Transverse colon (tissue), 4 donors: ENCODE measurements at regions not wholly inside any gene's neighbourhood (a gene's known extent, or its start where the extent isn't known, plus 50 kb on each side); places are given as distances from the start of the nearest gene placed in this dataset.

Experiments used
- DNase-seq: peaks from one replicate; pipeline ENCODE4 v3.0.0-alpha.2; 2019
- H3K27ac ChIP-seq, 4 donors: fragments of 200-600 bp; sonication (generic); 2 replicates each; pipeline ENCODE4 v1.5.1; 2016 to 2018; ENCODE audit warnings: inconsistent platforms in 4 of 4
- H3K27me3 ChIP-seq: fragments of 200-600 bp; sonication (generic); 2 replicates; pipeline ENCODE4 v1.5.1; 2017; ENCODE audit warnings: inconsistent platforms
- H3K36me3 ChIP-seq, 4 donors: fragments of 200-600 bp; sonication (generic); 2 replicates each; pipeline ENCODE4 v1.5.1; 2017 to 2019; ENCODE audit warnings: inconsistent platforms in 4 of 4
- H3K4me1 ChIP-seq, 4 donors: fragments of 200-600 bp; sonication (generic); 2 replicates each; pipeline ENCODE4 v1.5.1; 2017 to 2020; ENCODE audit warnings: inconsistent platforms in 4 of 4
- H3K4me3 ChIP-seq, 4 donors: fragments of 200-600 bp; sonication (generic); 1 replicate in 1 of 4; 2 replicates in 3 of 4; pipeline versions ENCODE4 v1.5.1 to v1.6.1; 2017 to 2019; ENCODE audit warnings: inconsistent platforms in 4 of 4
- H3K9me3 ChIP-seq, 2 donors: fragments of 200-600 bp; sonication (generic); 2 replicates each; pipeline ENCODE4 v1.5.1; 2017 to 2019; ENCODE audit warnings: inconsistent platforms in 2 of 2
- EP300 ChIP-seq: sonication (generic); formaldehyde crosslinking; IDR thresholded peaks from one replicate; pipeline ENCODE4 v1.6.1; 2017; ENCODE audit warnings: antibody characterized with exemption, low read depth
- POLR2A ChIP-seq: fragments of 450-650 bp; IDR thresholded peaks from one replicate; pipeline ENCODE4 v1.6.1; 2016; ENCODE audit warnings: antibody characterized with exemption, mild to moderate bottlenecking, moderate library complexity
- POLR2AphosphoS5 ChIP-seq, 3 donors: sonication (generic); formaldehyde crosslinking; IDR thresholded peaks; one replicate each; pipeline ENCODE4 v1.6.1; 2016; ENCODE audit warnings: antibody characterized with exemption in 3 of 3
- WGBS, 2 donors: methylation state at CpG; one replicate each; pipeline ENCODE4 v1.1.5; 2018; ENCODE audit warnings: low coverage in 1 of 2; 5-methylcytosine and 5-hydroxymethylcytosine counted together
- in situ Hi-C, 4 donors: fragments of 200-750 bp; cut with MboI; loops; one replicate each; pipeline versions ENCODE4 v1.15.0 to v1.15.1; 2017; ENCODE audit warnings: low sequenced_read_pairs in 3 of 4, low pct_ligation_motif_present in 1 of 4, low pct_unique_long_range_greater_than_20kb in 1 of 4
- intact Hi-C: fragments of 100-400 bp; cut with DNase I; formaldehyde crosslinking; loops from one replicate; pipeline ENCODE4 v1.15.1; 2023; ENCODE audit warnings: low total_unique reads
- TF ChIP-seq, protein P1 (sequence below), 5 experiments: fragments of 200-600 bp in 3 of 5; fragments of 450-650 bp in 2 of 5; sonication (generic) in 3 of 5; IDR thresholded peaks; 1 replicate in 2 of 5; 2 replicates in 3 of 5; pipeline ENCODE4 v1.5.1; 2016 to 2017; ENCODE audit warnings: antibody characterized with exemption in 5 of 5, inconsistent platforms in 3 of 5, mild to moderate bottlenecking in 2 of 5, moderate library complexity in 1 of 5

GRCh38 chr16:54545854-54546511 lies 259.4 kb upstream of the IRX3 start:
- Histone ChIP-seq H3K27me3 (peaks cover 5% of the 10 kb centered on the region), H3K4me3 (no peak overlapping the region), H3K4me1 (no peaks in the 10 kb centered on the region), H3K36me3 (no peaks in the 10 kb centered on the region), H3K9me3 (no peaks in the 10 kb centered on the region), H3K27ac (no peak overlapping the region)
- in situ Hi-C loops: no loop called here
- TF ChIP-seq EP300 (no peak), POLR2AphosphoS5 (IDR thresholded peaks at IDR 0.05) (no peak), POLR2A (no peak)
- TF ChIP-seq, protein P1, sequence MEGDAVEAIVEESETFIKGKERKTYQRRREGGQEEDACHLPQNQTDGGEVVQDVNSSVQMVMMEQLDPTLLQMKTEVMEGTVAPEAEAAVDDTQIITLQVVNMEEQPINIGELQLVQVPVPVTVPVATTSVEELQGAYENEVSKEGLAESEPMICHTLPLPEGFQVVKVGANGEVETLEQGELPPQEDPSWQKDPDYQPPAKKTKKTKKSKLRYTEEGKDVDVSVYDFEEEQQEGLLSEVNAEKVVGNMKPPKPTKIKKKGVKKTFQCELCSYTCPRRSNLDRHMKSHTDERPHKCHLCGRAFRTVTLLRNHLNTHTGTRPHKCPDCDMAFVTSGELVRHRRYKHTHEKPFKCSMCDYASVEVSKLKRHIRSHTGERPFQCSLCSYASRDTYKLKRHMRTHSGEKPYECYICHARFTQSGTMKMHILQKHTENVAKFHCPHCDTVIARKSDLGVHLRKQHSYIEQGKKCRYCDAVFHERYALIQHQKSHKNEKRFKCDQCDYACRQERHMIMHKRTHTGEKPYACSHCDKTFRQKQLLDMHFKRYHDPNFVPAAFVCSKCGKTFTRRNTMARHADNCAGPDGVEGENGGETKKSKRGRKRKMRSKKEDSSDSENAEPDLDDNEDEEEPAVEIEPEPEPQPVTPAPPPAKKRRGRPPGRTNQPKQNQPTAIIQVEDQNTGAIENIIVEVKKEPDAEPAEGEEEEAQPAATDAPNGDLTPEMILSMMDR (IDR thresholded peaks at IDR 0.05): no peak
- WGBS, 2 donors: 61 to 69% methylated on average over 12 to 14 of the region's 14 CpGs
- DNase-seq: no peak
- intact Hi-C loops: no loop called here

DNA sequence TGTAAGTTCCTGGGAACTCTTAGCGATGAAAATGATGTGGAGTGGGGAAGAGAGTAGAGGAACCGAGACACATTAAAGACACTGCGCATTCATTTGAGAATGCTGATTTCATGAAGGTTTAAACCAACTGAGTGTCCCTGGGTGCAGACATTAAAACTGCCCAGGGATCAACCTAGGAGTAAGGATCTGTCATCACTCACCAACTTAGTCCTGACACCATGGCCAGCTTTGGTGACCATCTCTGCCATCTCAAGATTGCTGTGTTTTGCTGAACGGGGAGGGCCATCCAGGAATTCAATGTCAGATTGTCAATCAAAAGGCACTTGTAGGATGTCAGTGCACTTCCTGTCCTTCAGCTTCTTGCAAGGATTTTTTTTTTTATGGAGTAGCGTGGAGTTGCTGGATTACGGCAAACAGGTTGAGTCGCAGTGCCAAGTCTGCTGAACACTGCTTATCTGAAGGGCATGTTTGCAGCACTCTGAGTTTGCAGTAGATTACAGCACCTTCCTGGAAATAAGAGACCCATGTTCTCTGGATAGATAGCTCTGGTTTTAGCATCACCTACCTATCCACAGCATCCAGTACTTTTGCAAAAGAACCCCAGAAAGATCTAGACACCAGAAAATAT lies 258.1 kb upstream of the IRX3 start:
- no peaks in the 10 kb centered on the region for H3K9me3 ChIP-seq
- no peaks in the 10 kb centered on the region for H3K4me1 ChIP-seq
- intact Hi-C loops (no loop called here), in situ Hi-C loops (no loop called here)
- peaks cover 5% of the 10 kb centered on the region for H3K27me3 ChIP-seq
- no peak for TF ChIP-seq POLR2AphosphoS5 (IDR thresholded peaks at IDR 0.05)
- TF ChIP-seq EP300: no peak
- TF ChIP-seq, protein P1 (IDR thresholded peaks at IDR 0.05): no peak
- no peak for TF ChIP-seq POLR2A
- no peak overlapping the region for H3K4me3 ChIP-seq
- no peak for DNase-seq
- 72 to 73% methylated on average over 5 to 7 of the region's 7 CpGs for WGBS, 2 donors
- H3K36me3 ChIP-seq: no peaks in the 10 kb centered on the region
- no peak overlapping the region for H3K27ac ChIP-seq

DNA sequence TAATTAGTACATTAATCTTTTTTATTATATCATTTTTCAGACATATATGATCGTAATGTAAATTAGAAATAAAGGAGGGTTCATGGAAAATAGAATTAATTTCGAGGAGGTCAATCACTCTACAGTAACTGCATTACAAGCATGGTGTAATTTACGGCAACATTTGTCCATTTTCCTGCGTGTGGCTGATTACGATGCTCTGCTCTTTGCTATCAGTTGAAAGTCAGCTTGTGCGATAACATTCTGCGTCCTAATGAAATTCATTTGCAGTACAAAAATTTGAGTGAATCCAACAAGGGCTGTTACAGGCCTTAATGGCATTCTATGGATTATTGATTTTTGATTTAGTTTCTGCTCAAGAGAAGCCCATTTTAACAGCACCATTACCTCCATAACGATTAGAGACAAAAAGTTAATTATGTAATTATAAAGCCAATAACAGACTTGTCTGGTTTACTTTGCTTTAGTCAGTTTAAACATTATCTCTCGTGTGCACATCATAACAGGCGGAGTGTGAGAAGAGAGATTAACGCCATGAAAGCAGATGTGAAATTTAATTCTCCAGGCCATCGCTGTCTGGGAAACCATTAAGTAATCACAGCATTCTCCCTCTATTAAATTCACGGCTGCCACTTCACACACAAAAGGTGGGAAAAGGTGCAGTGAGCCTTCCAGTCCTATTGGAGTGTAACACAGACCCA lies 256.4 kb upstream of the IRX3 start:
- no peaks in the 10 kb centered on the region for H3K4me1 ChIP-seq
- H3K9me3 ChIP-seq: no peaks in the 10 kb centered on the region
- TF ChIP-seq, protein P1 (IDR thresholded peaks at IDR 0.05): no peak
- TF ChIP-seq EP300: no peak
- TF ChIP-seq POLR2A: no peak
- no peak for TF ChIP-seq POLR2AphosphoS5 (IDR thresholded peaks at IDR 0.05)
- peaks cover 5% of the 10 kb centered on the region for H3K27me3 ChIP-seq
- intact Hi-C loops (no loop called here), in situ Hi-C loops (no loop called here)
- no peak overlapping the region for H3K27ac ChIP-seq
- no peak for DNase-seq
- H3K4me3 ChIP-seq: no peak overlapping the region
- 73 to 75% methylated on average over 9 to 13 of the region's 13 CpGs for WGBS, 2 donors
- H3K36me3 ChIP-seq: no peaks in the 10 kb centered on the region

DNA sequence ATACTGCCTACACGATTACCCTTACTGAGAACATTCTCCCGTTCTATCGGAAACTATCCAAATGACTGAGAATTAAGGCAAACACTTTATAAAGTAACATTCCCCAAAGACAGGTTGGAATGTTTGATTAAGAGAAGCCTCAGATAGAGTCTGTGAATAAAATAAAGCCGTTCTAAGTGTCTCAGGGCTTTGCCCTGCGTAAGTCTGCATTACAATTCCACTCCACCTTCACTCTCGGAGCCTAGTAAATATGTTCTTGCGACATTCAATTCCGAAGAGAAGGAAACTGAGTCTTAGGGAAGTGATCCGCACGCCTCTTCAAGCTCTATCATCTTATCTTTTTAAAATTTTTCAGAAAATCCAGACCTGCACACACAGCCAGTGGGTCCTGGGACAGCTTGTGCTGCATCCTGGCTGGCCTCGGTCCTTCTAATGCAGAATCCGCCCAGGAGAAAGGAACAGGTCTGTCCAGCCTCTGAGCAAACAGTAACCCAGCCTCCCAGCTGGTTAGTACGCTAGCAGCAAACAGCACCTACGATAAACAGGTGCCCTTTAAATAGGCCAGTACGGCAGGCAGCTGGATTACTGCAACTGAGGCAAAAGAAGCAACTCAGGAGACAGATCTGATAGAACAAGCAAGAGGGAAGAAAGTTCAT lies 254.1 kb upstream of the IRX3 start:
- Histone ChIP-seq H3K9me3 (no peaks in the 10 kb centered on the region), H3K36me3 (no peaks in the 10 kb centered on the region), H3K27ac (no peak overlapping the region), H3K4me3 (no peak overlapping the region), H3K27me3 (no peaks in the 10 kb centered on the region), H3K4me1 (no peaks in the 10 kb centered on the region)
- in situ Hi-C loops: no loop called here
- WGBS, 2 donors: 74 to 75% methylated on average over 9 to 15 of the region's 15 CpGs
- DNase-seq: peak; percentile 9
- TF ChIP-seq EP300 (no peak), POLR2A (no peak), POLR2AphosphoS5 (IDR thresholded peaks at IDR 0.05) (peak in 1 of 3 donors; percentile 10)
- TF ChIP-seq, protein P1 (IDR thresholded peaks at IDR 0.05): no peak
- intact Hi-C loops: no loop called here
